ENCODE measurements at regions not wholly inside any gene's neighbourhood (a gene's known extent, or its start where the extent isn't known, plus 50 kb on each side); places are given as distances from the start of the nearest gene placed in this dataset.

DNA sequence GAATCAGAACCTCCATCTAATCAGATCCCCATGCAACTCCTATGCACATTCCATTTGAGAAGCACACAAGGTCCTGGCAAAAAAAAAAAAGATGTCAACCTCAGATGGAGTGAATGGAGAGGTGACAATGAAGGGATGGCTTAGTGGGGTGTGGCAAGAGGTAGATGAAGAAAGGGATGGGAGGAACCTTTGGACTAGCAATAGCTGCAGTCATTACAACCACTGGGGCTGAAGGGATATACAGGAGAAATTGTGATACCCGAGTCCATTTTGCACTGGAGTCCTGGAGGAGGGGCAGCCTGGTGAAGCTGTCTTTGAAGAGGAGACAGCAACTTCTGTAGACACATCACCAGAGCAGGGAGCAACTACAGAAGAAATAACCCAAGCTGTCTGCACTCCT is 219.6 kb downstream of the ENC1 start:
- DNase-seq (ENCODE audit: low read depth): no peak
- Histone ChIP-seq H3K4me1 (ENCODE audit: control insufficient read depth, insufficient read depth, low read length) (peaks cover 30% of the 10 kb centered on the region), H3K36me3 (ENCODE audit: control insufficient read depth, insufficient read depth, low read length, severe bottlenecking) (no peaks in the 10 kb centered on the region), H3K9me3 (ENCODE audit: control insufficient read depth, low read length) (no peaks in the 10 kb centered on the region), H3K27me3 (replicated peaks; ENCODE audit: control insufficient read depth, insufficient read depth, low read length) (no peaks in the 10 kb centered on the region), H3K9ac (ENCODE audit: low read length) (no peak overlapping the region), H3K4me3 (ENCODE audit: low read length) (no peak overlapping the region)

DNA sequence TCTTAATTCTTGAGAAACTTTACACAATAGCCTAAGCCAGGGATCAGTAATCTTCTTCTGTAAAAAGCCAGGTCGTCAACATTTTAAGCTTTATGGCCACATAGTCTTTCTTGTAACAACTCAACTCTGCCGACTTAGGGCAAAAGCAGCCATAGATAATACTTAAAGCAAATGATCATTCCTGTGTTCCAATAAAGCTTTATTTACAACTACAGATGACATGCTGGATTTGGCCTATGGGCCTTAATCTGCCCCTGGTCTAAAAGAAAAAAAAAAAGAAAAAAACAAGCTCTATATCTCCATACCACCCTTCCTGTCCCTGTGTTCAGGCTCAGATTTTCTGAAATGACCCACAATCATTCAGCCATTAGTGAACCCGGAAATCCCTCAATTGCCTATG is 220.3 kb downstream of the ENC1 start:
- Histone ChIP-seq H3K9me3 (ENCODE audit: control insufficient read depth, low read length) (no peaks in the 10 kb centered on the region), H3K36me3 (ENCODE audit: control insufficient read depth, insufficient read depth, low read length, severe bottlenecking) (no peaks in the 10 kb centered on the region), H3K9ac (ENCODE audit: low read length) (no peak overlapping the region), H3K27me3 (replicated peaks; ENCODE audit: control insufficient read depth, insufficient read depth, low read length) (no peaks in the 10 kb centered on the region), H3K4me3 (ENCODE audit: low read length) (no peak overlapping the region), H3K4me1 (ENCODE audit: control insufficient read depth, insufficient read depth, low read length) (peaks cover 25% of the 10 kb centered on the region)
- DNase-seq (ENCODE audit: low read depth): no peak

DNA sequence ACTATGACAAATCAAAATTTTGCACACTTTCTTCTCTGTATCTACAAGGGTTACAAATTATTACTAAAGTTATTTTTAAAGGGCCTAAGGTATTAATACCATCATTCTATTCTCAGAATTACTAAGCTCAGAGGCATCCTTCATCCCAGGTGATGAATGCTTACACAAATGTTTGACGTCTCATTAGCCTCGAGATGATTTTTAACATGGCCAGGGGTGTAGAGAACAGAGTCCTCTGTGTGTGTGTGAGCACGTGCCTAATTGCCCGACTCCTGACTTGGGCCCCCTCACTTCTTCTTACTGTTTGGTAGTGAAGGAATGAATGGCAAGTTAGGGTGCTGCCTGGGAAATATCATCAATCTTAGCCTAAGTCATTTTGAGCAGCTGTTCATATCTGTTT is 221.1 kb downstream of the ENC1 start:
- H3K27me3 ChIP-seq (replicated peaks; ENCODE audit: control insufficient read depth, insufficient read depth, low read length): no peaks in the 10 kb centered on the region
- DNase-seq (ENCODE audit: low read depth): no peak
- H3K9ac ChIP-seq (ENCODE audit: low read length): no peak overlapping the region
- H3K36me3 ChIP-seq (ENCODE audit: control insufficient read depth, insufficient read depth, low read length, severe bottlenecking): no peaks in the 10 kb centered on the region
- H3K4me3 ChIP-seq (ENCODE audit: low read length): no peak overlapping the region
- peaks cover 18% of the 10 kb centered on the region for H3K4me1 ChIP-seq (ENCODE audit: control insufficient read depth, insufficient read depth, low read length)
- H3K9me3 ChIP-seq (ENCODE audit: control insufficient read depth, low read length): no peaks in the 10 kb centered on the region

DNA sequence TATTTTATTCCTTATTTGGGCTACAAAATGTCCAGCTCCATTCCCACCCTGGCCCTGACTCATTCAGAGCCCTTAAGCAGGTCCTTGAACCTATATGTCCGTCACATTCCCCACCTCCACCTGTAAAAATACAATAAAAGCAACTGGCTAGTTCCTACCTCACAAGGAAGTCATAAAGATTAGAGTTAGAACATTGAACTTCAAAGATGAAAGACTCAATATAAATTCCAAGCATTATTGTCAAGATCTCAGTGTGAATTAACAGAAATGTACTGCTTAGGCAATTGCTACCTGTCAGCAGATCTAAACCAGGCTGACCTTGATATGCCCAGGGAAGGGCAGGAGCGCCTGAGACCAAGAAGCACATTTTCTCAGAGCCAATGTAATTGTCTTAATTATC is 221.8 kb downstream of the ENC1 start:
- no peaks in the 10 kb centered on the region for H3K27me3 ChIP-seq (replicated peaks; ENCODE audit: control insufficient read depth, insufficient read depth, low read length)
- H3K4me1 ChIP-seq (ENCODE audit: control insufficient read depth, insufficient read depth, low read length): peaks cover 13% of the 10 kb centered on the region
- no peaks in the 10 kb centered on the region for H3K36me3 ChIP-seq (ENCODE audit: control insufficient read depth, insufficient read depth, low read length, severe bottlenecking)
- H3K9me3 ChIP-seq (ENCODE audit: control insufficient read depth, low read length): no peaks in the 10 kb centered on the region
- H3K9ac ChIP-seq (ENCODE audit: low read length): no peak overlapping the region
- H3K4me3 ChIP-seq (ENCODE audit: low read length): no peak overlapping the region
- no peak for DNase-seq (ENCODE audit: low read depth)

DNA sequence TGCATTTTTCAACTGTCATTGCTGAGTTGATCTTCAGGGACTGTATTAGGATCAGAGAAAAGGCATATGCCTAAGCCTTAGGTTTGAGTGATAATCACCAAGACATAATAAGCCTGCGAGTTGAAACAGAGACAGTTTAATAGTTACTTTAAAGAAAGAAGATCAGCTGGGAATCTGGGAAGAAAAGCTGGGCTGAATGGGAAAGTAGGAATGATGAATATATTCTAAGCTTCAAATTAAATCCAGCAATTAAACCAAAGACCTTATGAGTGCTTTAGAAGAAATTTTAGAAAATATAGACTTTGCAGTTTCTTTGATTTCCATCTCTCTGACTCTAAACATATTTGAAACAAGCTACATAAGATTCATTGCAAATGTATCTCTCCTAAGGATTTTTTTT is 222.3 kb downstream of the ENC1 start:
- H3K27me3 ChIP-seq (replicated peaks; ENCODE audit: control insufficient read depth, insufficient read depth, low read length): no peaks in the 10 kb centered on the region
- H3K4me1 ChIP-seq (ENCODE audit: control insufficient read depth, insufficient read depth, low read length): peaks cover 13% of the 10 kb centered on the region
- no peak overlapping the region for H3K4me3 ChIP-seq (ENCODE audit: low read length)
- DNase-seq (ENCODE audit: low read depth): no peak
- no peaks in the 10 kb centered on the region for H3K36me3 ChIP-seq (ENCODE audit: control insufficient read depth, insufficient read depth, low read length, severe bottlenecking)
- H3K9me3 ChIP-seq (ENCODE audit: control insufficient read depth, low read length): no peaks in the 10 kb centered on the region
- no peak overlapping the region for H3K9ac ChIP-seq (ENCODE audit: low read length)

DNA sequence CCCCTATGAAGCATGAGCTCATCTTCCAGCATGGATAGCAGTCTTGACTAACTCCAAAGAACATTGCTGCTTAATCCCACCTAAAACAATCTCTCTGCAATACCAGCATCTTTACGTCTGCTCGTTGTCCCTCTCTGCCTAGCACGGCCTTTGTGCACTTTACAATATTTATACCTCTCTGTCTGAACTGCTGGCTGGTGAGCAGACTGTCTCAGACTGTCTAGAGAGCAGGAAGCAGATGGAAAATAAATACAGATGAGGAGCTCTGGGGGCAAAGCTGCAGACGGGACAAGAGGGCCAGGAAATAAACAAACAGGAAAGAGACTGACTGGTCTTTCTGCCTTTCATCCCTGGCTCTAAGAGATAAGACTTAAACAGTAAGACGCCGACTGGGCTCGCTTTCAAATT is 224.8 kb downstream of the ENC1 start:
- H3K27me3 ChIP-seq (replicated peaks; ENCODE audit: control insufficient read depth, insufficient read depth, low read length): no peaks in the 10 kb centered on the region
- no peaks in the 10 kb centered on the region for H3K4me1 ChIP-seq (ENCODE audit: control insufficient read depth, insufficient read depth, low read length)
- no peak for DNase-seq (ENCODE audit: low read depth)
- no peak overlapping the region for H3K4me3 ChIP-seq (ENCODE audit: low read length)
- H3K9ac ChIP-seq (ENCODE audit: low read length): no peak overlapping the region
- no peaks in the 10 kb centered on the region for H3K9me3 ChIP-seq (ENCODE audit: control insufficient read depth, low read length)
- H3K36me3 ChIP-seq (ENCODE audit: control insufficient read depth, insufficient read depth, low read length, severe bottlenecking): no peaks in the 10 kb centered on the region

DNA sequence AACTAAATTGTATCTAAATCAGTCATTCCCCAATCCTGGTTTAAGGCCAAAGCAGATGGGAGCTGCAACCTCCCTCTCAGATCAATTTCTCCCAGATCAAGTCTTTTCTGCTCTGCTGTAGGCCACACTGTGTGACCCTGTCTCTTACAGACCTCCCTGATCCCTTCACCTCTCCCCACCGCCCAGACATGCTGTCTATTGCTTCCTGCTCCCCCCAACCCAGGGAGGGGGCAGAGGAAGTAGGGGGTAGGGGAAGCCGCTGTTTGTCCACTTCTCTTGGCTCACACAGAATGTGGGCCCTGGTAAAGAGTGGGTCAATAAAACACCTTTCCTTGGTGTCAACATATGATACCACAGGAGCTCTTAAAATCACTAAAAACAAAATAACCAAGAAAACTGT is 226.3 kb downstream of the ENC1 start:
- Histone ChIP-seq H3K9me3 (ENCODE audit: control insufficient read depth, low read length) (no peaks in the 10 kb centered on the region), H3K4me3 (ENCODE audit: low read length) (no peak overlapping the region), H3K36me3 (ENCODE audit: control insufficient read depth, insufficient read depth, low read length, severe bottlenecking) (no peaks in the 10 kb centered on the region), H3K27me3 (replicated peaks; ENCODE audit: control insufficient read depth, insufficient read depth, low read length) (no peaks in the 10 kb centered on the region), H3K9ac (ENCODE audit: low read length) (no peak overlapping the region), H3K4me1 (ENCODE audit: control insufficient read depth, insufficient read depth, low read length) (peaks cover 4% of the 10 kb centered on the region)
- no peak for DNase-seq (ENCODE audit: low read depth)

DNA sequence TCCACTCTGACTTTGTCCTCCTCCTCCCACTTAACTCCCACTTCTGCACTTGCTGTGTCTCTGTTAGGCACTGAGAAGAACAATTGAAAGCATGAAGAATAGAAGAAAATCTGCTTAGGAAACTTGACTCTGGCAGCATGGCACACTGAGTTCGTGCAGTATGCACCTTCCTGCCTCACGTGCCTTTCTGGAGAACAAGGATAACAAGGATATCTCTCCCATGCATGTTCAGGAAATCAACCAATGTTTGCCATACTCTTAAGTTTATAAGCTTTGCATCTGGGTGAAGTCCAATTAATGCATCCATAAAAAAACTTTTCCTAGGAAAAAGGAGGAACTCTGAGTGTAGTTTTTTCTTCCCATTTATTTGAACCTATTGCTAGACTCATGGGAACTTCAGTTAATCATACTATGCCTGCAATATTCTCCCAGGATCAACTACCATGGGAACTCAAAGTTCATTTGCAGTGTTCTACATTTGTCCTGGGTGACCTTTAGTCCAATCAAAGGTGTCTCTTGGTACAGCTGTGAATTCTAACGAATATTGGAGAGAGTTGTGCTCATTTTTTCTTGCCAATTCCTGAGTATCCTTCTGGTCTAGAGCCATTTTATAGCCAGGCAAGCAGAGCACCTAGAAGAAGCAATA is 227.0 kb downstream of the ENC1 start:
- no peak overlapping the region for H3K9ac ChIP-seq (ENCODE audit: low read length)
- H3K4me1 ChIP-seq (ENCODE audit: control insufficient read depth, insufficient read depth, low read length): peaks cover 5% of the 10 kb centered on the region
- no peak for DNase-seq (ENCODE audit: low read depth)

DNA sequence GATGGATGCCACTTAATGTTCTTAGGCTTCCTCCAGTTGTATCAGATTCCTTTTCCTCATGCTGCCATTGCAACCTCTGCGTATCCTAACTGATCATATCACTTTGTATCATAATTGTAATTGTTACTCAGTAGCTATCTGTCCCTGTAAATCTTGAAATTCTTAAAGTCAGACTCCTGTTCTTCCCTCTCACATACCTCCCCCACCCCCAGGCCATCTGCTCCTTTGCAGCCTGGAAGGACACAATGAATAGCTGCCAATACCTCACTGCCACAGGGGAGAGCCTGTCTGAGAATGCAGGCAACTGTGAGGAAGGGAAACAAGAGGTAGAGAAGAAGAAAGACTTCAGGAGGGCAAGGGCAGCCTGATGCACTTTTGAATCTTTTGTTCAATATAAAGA is 228.5 kb downstream of the ENC1 start:
- Histone ChIP-seq H3K9me3 (ENCODE audit: control insufficient read depth, low read length) (no peaks in the 10 kb centered on the region), H3K27me3 (replicated peaks; ENCODE audit: control insufficient read depth, insufficient read depth, low read length) (no peaks in the 10 kb centered on the region), H3K4me3 (ENCODE audit: low read length) (no peak overlapping the region), H3K36me3 (ENCODE audit: control insufficient read depth, insufficient read depth, low read length, severe bottlenecking) (no peaks in the 10 kb centered on the region), H3K9ac (ENCODE audit: low read length) (no peak overlapping the region), H3K4me1 (ENCODE audit: control insufficient read depth, insufficient read depth, low read length) (peaks cover 10% of the 10 kb centered on the region)
- no peak for DNase-seq (ENCODE audit: low read depth)

More for the DNA sequence above, 227.0 kb downstream of the ENC1 start:
- Histone ChIP-seq H3K36me3 (ENCODE audit: control insufficient read depth, insufficient read depth, low read length, severe bottlenecking) (no peaks in the 10 kb centered on the region), H3K4me3 (ENCODE audit: low read length) (no peak overlapping the region), H3K27me3 (replicated peaks; ENCODE audit: control insufficient read depth, insufficient read depth, low read length) (no peaks in the 10 kb centered on the region), H3K9me3 (ENCODE audit: control insufficient read depth, low read length) (no peaks in the 10 kb centered on the region)

DNA sequence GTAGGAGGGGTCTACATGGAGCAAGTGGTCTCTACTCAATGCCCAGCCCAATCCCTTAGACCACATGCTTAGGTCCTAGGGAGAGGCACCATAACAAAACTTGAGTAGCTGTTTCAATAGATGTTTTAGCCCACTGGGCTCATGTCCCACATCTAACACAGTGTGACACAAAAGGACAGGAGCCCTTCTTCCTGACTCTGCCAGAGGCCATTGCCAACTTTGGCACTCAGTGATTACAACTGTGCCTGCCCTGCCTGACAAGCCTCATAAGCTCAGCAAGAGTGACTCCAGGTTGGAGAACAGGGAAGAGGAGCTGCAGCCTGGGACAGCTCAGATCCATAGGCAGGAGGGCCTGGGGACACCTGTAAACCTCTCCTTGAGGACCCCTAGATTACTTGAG is 230.8 kb downstream of the ENC1 start:
- Histone ChIP-seq H3K4me3 (ENCODE audit: low read length) (no peak overlapping the region), H3K36me3 (ENCODE audit: control insufficient read depth, insufficient read depth, low read length, severe bottlenecking) (no peaks in the 10 kb centered on the region), H3K9ac (ENCODE audit: low read length) (no peak overlapping the region), H3K9me3 (ENCODE audit: control insufficient read depth, low read length) (no peaks in the 10 kb centered on the region), H3K4me1 (ENCODE audit: control insufficient read depth, insufficient read depth, low read length) (peaks cover 24% of the 10 kb centered on the region), H3K27me3 (replicated peaks; ENCODE audit: control insufficient read depth, insufficient read depth, low read length) (no peaks in the 10 kb centered on the region)
- DNase-seq (ENCODE audit: low read depth): no peak

DNA sequence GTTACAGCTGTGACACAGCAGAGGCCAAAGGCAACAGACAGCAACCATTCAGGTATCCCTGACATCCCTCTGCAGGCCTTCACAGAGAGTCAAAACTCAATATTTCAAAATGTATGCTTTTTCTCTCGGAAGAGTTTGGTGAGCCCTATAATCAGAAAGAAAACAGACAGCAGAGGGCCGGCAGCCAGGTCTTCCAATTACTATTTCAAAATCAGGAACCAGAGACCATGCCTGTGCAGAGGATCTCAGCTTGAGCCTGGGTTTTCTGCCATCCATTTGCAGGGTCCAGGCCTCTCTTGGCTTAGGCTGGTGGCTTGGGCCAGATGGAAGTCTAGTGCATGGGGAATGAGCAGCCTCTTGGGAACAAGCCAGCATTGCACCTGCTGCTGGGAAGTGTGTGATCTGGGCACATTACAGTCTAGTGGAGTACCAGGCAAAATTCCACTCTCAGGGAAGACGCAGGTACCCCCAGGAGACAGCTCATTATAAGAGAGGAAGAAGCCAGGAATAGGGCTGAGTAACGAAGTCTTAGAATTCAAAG is 231.3 kb downstream of the ENC1 start:
- Histone ChIP-seq H3K27me3 (replicated peaks; ENCODE audit: control insufficient read depth, insufficient read depth, low read length) (no peaks in the 10 kb centered on the region), H3K4me3 (ENCODE audit: low read length) (no peak overlapping the region), H3K9me3 (ENCODE audit: control insufficient read depth, low read length) (no peaks in the 10 kb centered on the region), H3K4me1 (ENCODE audit: control insufficient read depth, insufficient read depth, low read length) (peaks cover 29% of the 10 kb centered on the region), H3K36me3 (ENCODE audit: control insufficient read depth, insufficient read depth, low read length, severe bottlenecking) (no peaks in the 10 kb centered on the region), H3K9ac (ENCODE audit: low read length) (no peak overlapping the region)
- DNase-seq (ENCODE audit: low read depth): no peak

Data from adipocyte (in vitro differentiated cells).